ENCODE measurements at regions not wholly inside any gene's neighbourhood (a gene's known extent, or its start where the extent isn't known, plus 50 kb on each side); places are given as distances from the start of the nearest gene placed in this dataset.

DNA sequence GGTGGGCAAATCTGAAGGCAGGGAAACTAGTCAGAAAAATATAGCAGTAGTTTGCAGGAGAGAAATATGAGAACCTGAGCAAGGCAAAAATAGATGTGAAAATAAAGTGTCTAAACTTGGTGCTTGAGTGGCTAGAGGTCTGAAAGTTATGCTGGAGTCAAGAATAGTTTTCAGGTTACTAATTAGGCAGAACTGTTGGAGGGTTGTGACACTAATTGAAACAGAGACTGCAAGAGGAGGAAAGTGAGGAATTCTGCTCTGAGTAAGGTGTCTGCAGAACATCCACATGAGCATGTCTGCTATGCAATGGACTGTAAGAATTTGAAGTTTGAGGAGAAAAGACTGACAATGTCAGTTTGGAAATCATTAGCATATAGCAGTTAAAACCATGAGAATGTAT, 444.0 kb upstream of the LRRTM1 start:
- Histone ChIP-seq H3K9me3 (ENCODE audit: insufficient read depth, low read length) (no peaks in the 10 kb centered on the region), H3K9ac (ENCODE audit: low read length) (no peak overlapping the region), H3K9me2 (replicated peaks; ENCODE audit: insufficient read depth, low read length) (no peaks in the 10 kb centered on the region), H3K36me3 (ENCODE audit: low read length) (no peaks in the 10 kb centered on the region), H3K4me2 (ENCODE audit: low read depth, low read length, poor library complexity, severe bottlenecking) (no peak overlapping the region), H3F3A (ENCODE audit: insufficient read depth) (no peaks in the 10 kb centered on the region), H2AFZ (ENCODE audit: low read depth, low read length, severe bottlenecking) (no peak overlapping the region), H3K79me2 (ENCODE audit: insufficient read depth, low read length) (no peaks in the 10 kb centered on the region), H3K4me3 (ENCODE audit: insufficient read depth, low read length, poor library complexity, severe bottlenecking) (no peak overlapping the region), H4K20me1 (ENCODE audit: low read depth, low read length) (no peaks in the 10 kb centered on the region), H3K27ac (ENCODE audit: low read depth, low read length) (no peak overlapping the region), H3K27me3 (ENCODE audit: low read length) (no peaks in the 10 kb centered on the region)
- TF ChIP-seq, protein P1, sequence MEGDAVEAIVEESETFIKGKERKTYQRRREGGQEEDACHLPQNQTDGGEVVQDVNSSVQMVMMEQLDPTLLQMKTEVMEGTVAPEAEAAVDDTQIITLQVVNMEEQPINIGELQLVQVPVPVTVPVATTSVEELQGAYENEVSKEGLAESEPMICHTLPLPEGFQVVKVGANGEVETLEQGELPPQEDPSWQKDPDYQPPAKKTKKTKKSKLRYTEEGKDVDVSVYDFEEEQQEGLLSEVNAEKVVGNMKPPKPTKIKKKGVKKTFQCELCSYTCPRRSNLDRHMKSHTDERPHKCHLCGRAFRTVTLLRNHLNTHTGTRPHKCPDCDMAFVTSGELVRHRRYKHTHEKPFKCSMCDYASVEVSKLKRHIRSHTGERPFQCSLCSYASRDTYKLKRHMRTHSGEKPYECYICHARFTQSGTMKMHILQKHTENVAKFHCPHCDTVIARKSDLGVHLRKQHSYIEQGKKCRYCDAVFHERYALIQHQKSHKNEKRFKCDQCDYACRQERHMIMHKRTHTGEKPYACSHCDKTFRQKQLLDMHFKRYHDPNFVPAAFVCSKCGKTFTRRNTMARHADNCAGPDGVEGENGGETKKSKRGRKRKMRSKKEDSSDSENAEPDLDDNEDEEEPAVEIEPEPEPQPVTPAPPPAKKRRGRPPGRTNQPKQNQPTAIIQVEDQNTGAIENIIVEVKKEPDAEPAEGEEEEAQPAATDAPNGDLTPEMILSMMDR (IDR thresholded peaks at IDR 0.05; ENCODE audit: insufficient read depth, low read length, poor library complexity, severe bottlenecking), result no peak
- TF ChIP-seq EZH2phosphoT487 (conservative IDR thresholded peaks at IDR 0.05; ENCODE audit: low read length), result no peak

DNA sequence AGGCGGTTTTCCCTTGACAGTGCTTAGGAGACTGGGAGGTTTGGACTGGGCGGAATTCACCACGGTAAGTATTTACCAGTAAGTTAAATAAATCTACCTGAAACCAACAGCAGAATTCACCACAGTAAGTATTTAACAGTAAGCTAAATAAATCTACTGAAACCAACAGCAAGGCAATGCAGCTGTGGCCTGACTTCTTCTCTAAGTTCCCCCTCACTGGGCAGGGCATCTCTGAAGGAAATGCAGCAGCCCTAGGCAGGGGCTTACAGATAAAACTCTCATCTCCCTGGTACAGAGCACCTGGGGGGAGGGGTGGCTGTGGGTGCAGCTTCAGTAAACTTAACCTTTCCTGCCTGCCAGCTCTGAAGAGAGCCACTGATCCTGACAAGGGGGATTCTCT, 432.5 kb upstream of the LRRTM1 start:
- Histone ChIP-seq H3K9me2 (replicated peaks; ENCODE audit: insufficient read depth, low read length) (no peaks in the 10 kb centered on the region), H3F3A (ENCODE audit: insufficient read depth) (no peaks in the 10 kb centered on the region), H3K36me3 (ENCODE audit: low read length) (no peaks in the 10 kb centered on the region), H3K9ac (ENCODE audit: low read length) (no peak overlapping the region), H3K9me3 (ENCODE audit: insufficient read depth, low read length) (no peaks in the 10 kb centered on the region), H2AFZ (ENCODE audit: low read depth, low read length, severe bottlenecking) (no peak overlapping the region), H3K27me3 (ENCODE audit: low read length) (no peaks in the 10 kb centered on the region), H3K79me2 (ENCODE audit: insufficient read depth, low read length) (no peaks in the 10 kb centered on the region), H3K4me3 (ENCODE audit: insufficient read depth, low read length, poor library complexity, severe bottlenecking) (no peak overlapping the region), H4K20me1 (ENCODE audit: low read depth, low read length) (no peaks in the 10 kb centered on the region), H3K27ac (ENCODE audit: low read depth, low read length) (no peak overlapping the region), H3K4me2 (ENCODE audit: low read depth, low read length, poor library complexity, severe bottlenecking) (no peak overlapping the region)
- TF ChIP-seq, protein P1 (IDR thresholded peaks at IDR 0.05; ENCODE audit: insufficient read depth, low read length, poor library complexity, severe bottlenecking), result no peak
- TF ChIP-seq EZH2phosphoT487 (conservative IDR thresholded peaks at IDR 0.05; ENCODE audit: low read length), result no peak

DNA sequence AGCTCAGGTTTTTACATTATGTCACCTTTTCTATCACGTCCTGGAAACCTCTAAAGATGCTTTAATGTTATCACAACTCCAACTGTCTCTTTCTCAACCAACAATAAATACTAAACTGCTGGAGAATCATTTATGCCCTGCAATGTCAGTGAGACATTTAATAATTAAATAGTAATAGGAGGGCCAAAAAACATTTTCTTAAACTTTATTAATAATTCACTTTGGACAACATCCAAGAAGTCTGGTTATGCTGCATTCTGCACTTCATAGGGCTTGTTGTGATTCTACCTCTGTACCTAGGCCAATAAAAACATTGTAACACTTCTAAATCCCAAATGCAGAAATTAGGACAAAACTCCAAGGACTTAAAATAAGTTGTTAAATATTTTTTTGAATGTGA, 420.4 kb upstream of the LRRTM1 start:
- no peaks in the 10 kb centered on the region for H3K9me3 ChIP-seq (ENCODE audit: insufficient read depth, low read length)
- no peak overlapping the region for H3K27ac ChIP-seq (ENCODE audit: low read depth, low read length)
- H3K79me2 ChIP-seq (ENCODE audit: insufficient read depth, low read length), result no peaks in the 10 kb centered on the region
- H3K9ac ChIP-seq (ENCODE audit: low read length), result no peak overlapping the region
- H3F3A ChIP-seq (ENCODE audit: insufficient read depth), result no peaks in the 10 kb centered on the region
- H2AFZ ChIP-seq (ENCODE audit: low read depth, low read length, severe bottlenecking), result no peak overlapping the region
- H3K4me2 ChIP-seq (ENCODE audit: low read depth, low read length, poor library complexity, severe bottlenecking), result no peak overlapping the region
- H3K4me3 ChIP-seq (ENCODE audit: insufficient read depth, low read length, poor library complexity, severe bottlenecking), result no peak overlapping the region
- H3K36me3 ChIP-seq (ENCODE audit: low read length), result no peaks in the 10 kb centered on the region
- TF ChIP-seq, protein P1 (IDR thresholded peaks at IDR 0.05; ENCODE audit: insufficient read depth, low read length, poor library complexity, severe bottlenecking), result no peak
- no peak for TF ChIP-seq EZH2phosphoT487 (conservative IDR thresholded peaks at IDR 0.05; ENCODE audit: low read length)
- no peaks in the 10 kb centered on the region for H3K27me3 ChIP-seq (ENCODE audit: low read length)
- H4K20me1 ChIP-seq (ENCODE audit: low read depth, low read length), result no peaks in the 10 kb centered on the region
- H3K9me2 ChIP-seq (replicated peaks; ENCODE audit: insufficient read depth, low read length), result no peaks in the 10 kb centered on the region

All from SU-DHL-6 (cell line).